Kasumi-1 (cell line): ENCODE measurements at regions not wholly inside any gene's neighbourhood (a gene's known extent, or its start where the extent isn't known, plus 50 kb on each side); places are given as distances from the start of the nearest gene placed in this dataset.
"Not testable (repeated sequence)": the region's sequence is repeated elsewhere in the genome, so short reads cannot be mapped to it uniquely, and the experiment has no call there.

Experiments used
- DNase-seq, 2 experiments: peaks; one replicate each; lab custom pipeline; 2025; lab: John Stamatoyannopoulos, UW

- DNase-seq = no peak
These were observed 466.2 kb upstream of the FLRT2 start for GRCh38 chr14:85063747-85064146.

DNA sequence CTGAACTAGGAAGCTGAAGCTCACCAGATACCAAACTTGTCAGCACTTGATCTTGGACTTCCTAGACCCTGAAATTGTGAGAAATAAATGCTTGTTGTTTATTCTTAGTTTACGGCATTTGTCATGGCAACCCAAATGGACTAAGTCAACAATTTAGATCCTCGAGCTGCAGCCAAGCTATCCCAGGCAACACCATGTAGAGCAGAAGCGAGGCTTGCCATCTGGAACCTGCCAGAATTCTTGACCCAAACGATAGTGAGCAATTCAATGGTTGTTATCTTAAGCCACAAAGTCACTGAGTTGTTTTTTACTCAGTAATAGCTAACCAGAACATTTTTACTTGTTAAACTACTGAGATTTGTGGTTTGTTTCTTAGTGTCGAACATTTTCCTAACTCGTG, 458.5 kb upstream of the FLRT2 start:
- no peak for DNase-seq

DNA sequence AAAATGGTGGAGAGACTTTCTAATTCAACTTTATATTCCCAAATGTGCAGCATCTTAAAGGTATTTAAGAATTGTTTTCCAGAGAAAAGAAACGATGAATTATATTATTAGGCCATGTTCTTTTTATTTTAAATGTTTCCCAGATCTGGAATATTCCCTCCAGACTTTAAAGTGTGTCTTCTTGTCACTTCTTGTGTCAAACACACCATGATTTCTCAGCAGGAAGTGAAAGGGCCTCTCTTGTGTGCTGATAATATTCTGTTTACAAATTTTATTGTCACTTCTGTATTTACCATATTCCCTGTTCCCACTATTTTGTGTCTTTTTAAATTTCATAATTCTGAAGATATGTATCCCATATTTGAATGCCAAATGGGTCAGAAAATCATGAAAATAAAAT, 455.0 kb upstream of the FLRT2 start:
- no peak for DNase-seq

DNA sequence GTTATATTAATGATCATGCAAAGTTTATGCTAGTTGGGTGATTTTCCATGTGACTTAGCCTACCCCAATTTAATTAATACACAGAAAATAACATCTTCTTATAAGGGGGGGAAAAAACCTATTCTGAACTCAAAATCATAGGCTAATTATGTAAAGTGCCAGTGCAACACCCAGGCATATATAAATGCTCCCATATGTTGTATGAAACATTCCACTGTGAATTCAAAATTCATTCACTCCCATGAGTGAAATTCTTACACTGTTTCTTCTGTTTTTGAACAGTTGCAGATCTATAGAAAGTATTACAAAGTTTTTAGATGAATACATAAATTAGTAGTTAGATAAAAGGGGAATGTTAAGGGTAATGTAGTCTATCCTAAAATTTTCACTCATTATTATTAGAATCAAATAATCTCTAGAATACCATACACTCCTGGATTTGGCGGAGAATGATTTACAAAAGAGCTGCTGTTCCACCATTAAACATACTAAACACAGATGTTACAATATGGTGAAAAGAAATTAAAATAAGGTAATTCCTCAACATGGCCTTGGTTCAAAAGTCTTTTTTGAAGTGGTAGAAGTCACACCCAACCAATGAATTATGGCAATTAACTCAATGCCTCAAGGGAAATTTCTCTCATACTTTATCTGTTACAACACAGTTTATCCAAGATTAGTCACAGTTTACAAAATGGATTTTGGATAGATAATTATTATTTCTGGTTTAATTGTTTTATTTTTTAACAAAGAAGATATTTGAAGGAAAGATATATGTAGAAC, 454.1 kb upstream of the FLRT2 start:
- DNase-seq = no peak

- DNase-seq = not testable (repeated sequence)
These were observed 452.2 kb upstream of the FLRT2 start for GRCh38 chr14:85077716-85078115.

DNA sequence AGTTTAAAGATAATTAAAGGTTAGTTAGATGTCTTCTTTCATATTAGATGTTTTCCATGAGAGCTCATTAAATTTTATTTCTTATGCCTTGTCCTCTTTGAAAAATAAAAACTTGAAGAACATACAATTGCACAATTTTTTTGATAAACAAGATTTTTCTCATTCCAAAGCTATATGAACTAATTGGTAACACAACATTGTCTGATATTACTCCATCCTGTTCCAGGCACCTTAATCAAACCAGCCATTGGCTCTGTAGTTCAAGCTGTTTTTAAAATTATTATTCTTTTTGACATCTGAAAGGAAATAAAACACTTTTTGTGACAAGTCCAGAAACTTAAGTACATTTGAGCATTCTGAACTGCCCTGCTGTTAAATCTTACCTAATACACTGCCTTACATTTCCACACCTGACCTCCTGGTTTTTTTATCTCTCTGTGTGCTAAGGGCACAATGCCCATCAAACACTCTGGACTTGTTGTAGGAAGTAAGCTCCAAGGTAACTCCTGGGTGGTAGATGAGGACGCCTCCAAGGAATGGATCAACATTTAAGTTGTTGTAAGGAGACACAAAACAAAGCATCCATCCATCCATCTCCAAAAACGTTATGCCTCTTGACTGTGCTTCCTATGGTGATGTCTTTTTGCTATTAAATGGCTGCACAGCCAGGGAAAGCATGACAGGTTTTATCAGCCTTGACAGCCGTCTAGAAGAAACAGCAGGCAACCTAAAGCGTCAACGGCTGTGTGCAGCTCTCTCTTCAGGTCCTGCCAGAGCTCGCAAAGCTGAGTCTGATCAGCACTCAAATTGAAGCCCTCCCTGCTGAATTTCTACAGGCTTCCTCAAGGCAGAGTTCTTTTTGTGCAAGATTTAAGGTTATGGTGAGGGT, 449.9 kb upstream of the FLRT2 start:
- DNase-seq = no peak

- DNase-seq = no peak
These were observed 445.6 kb upstream of the FLRT2 start for GRCh38 chr14:85084344-85084743.

DNA sequence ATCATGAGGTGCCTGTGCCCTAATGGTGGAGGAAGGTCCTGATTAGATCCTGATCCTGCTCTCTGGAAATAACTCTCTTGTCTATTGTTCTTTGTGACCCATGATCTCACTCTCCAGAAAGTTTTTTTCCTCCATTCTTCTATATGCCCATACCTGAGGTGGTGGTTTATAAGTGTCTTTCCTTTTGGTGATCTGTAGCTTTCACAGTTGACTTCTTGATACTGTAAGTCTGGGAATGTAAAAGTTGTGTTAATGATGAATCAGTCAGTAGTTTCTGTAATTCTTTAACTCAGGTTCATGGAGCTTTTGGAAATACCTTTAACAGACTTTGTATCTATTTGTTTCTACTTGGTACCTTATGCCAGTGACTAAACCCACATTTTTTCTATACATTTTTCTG, 444.0 kb upstream of the FLRT2 start:
- DNase-seq = no peak

DNA sequence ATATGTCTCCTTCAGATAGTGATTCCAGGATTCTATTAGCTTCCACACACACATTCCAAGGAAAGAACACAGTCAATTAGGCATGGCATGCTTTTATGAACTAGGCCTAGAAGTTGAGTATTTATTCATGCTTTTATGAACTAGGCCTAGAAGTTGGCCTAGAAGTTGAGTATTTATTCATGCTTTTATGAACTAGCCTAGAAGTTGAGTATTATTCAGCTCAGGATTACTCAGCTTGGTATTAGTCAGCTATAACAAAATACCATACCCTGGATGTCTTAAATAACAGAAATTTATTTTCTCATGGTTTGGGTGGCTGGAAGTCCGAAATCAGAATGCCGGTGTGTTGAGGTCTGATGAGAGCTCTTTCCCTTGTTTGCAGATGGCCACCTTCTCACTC, 442.7 kb upstream of the FLRT2 start:
- no peak for DNase-seq

- no peak for DNase-seq
These were observed 441.8 kb upstream of the FLRT2 start for GRCh38 chr14:85088192-85088591.

- DNase-seq = no peak
These were observed 439.3 kb upstream of the FLRT2 start for GRCh38 chr14:85090681-85091080.

DNA sequence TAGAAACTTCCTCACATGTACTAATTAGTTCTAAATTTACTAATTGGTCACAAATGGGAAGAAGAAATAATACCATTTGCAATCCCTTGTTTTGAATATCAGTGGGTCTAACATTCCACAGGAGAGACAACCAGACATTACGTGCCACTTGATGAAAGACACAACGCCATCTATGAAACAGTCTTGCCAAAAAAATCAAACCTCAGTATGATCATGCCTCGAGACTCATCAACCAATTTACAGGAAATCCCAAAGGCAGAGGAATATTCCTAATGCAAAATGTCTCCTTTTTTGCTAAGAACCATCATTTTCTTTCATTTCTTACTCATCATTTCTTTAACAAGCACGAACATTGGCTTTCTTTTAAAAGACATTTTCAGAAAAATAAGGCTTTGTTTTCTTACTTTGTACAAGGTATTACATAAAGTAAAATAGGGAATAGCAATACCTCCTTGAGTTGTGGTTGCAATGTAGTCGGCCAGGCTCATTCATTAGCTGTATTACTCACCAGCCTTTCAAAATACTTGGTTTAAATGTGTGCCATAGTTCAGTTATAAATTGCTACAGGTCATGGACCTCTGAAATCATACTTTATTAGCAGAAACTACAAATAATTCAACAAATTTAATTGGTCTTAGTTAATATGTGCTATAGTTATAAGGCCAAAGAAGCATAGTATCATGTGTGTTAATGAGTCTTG, 436.2 kb upstream of the FLRT2 start:
- no peak for DNase-seq

DNA sequence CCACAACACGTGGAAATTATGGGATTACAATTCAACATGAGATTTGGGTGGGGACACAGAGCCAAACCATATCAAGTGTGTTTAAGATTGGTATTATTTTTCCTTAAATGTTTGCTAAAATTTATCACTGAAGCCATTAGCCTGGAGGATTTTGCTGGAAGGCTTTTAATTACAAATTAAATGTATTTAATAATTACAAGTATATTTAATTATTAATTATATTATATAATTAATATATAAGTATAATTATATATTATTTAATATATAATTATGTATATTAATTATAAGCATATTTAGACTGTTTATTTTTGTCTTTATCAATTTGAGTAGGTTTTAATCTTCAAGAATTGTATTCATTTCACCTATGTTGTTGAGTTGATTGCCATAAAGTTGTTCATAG, 427.4 kb upstream of the FLRT2 start:
- DNase-seq = no peak

DNA sequence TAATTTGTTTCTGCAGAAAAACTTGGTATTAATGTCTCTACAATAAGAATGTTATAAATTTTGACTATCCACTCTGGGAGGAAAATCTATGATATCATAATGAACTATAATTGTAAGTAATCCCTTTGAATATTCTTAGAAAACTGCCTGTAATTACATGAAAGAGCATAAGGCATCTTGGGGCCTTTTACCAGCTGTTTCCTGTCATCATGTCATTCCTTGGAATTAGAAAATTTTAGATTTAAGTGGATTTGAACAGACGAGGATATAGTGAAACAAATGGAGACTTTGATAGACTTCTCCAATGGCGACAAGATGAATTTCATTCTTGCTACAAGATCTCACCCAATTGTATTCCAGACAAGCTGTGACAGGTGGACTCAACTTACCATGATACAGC, 423.4 kb upstream of the FLRT2 start:
- no peak for DNase-seq

GRCh38 chr14:85112762-85113161, 417.2 kb upstream of the FLRT2 start:
- no peak for DNase-seq

- DNase-seq = no peak
These were observed 414.0 kb upstream of the FLRT2 start for GRCh38 chr14:85115921-85116320.

- DNase-seq = no peak
These were observed 411.7 kb upstream of the FLRT2 start for GRCh38 chr14:85118274-85118673.

DNA sequence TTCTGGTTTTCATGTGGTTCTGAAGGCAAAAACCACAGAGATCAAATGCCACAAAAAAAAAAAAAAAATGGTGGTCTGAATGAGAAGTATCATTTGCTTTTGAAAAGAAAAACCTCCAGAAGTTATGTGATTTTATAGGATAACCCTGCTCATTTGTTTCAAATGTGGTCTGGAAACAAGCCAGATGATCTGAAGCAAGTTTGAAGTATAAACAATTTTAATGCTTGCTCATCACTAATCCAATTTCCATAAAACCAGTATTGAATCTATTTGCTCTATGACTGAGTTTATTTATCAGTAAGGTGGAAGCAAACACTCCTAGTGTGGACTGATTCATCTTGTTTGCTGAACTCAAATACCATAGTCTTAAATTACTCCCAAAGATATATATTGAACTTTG, 407.3 kb upstream of the FLRT2 start:
- DNase-seq = no peak

- no peak for DNase-seq
These were observed 406.2 kb upstream of the FLRT2 start for GRCh38 chr14:85123755-85124154.

DNA sequence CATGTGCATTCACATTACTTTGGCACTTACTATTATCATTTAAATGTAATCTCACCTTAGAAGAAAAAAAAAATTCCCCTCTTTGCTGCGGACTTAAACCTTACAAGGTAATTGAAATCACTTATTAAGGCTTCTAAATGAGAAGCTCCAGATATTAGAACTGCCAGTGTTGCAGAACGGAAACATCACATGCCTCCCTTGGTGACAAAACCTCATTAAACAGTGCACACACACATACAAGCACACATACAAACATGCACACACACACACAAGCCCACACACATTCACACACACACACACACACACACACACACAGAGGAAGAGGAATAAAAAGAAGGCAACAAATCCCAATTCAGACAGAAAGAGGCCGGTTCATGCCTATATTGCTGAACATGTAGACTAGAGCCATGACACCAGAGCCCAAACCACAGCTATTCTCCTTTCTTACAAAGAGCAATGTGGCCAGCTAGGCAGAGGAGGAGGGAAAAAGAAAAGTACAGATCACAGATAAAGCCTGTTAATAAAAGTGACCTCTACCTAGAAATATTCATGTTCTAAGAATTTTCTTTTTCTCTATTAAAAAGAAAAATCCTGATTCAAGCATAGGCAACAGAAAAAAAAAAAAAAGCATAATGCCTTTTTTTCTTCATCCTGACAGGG, 405.2 kb upstream of the FLRT2 start:
- DNase-seq = no peak

DNA sequence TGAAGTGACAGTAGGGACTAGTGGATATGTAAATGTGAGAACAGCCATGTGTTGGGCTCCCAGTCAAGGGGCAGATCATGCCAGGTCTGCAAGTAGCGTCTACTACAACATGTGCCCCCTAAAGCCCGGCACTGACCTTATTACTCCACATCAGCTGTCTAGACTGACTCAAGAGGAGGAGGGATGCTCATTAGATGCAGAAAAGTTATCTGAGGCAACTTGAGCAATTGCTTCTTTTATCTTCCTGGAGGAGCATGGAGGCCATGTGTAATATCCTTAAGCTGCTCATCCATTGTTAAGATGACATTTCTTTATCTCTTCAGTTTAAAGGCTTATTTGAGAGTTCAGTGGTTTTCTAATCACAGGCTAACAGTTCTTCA, 404.7 kb upstream of the FLRT2 start:
- no peak for DNase-seq

GRCh38 chr14:85129921-85130320, 400.0 kb upstream of the FLRT2 start:
- no peak for DNase-seq
